SK-N-SH treated with all-trans-retinoic acid at 6 μM for 48 hours (cell line): ENCODE measurements at regions not wholly inside any gene's neighbourhood (a gene's known extent, or its start where the extent isn't known, plus 50 kb on each side); places are given as distances from the start of the nearest gene placed in this dataset.

ENCODE experiments used
- ARNTL ChIP-seq: fragments of 450-650 bp; formaldehyde crosslinking; IDR thresholded peaks from 2 replicates; pipeline ENCODE4 v1.5.0; 2020; ENCODE audit warnings: low read depth, mild to moderate bottlenecking, moderate library complexity, borderline replicate concordance
- OSR1 ChIP-seq: fragments of 250-450 bp; sonication (Bioruptor Pico); IDR thresholded peaks from 2 replicates; pipeline ENCODE4 v1.8.0; 2022; ENCODE audit warnings: moderate library complexity, mild to moderate bottlenecking, inconsistent platforms
- SNAI2 ChIP-seq: fragments of 250-450 bp; sonication (Bioruptor Pico); IDR thresholded peaks from 2 replicates; pipeline ENCODE4 v1.5.0; 2020; ENCODE audit warnings: mild to moderate bottlenecking, moderate library complexity
- TCF4 ChIP-seq: fragments of 250-450 bp; sonication (Bioruptor Pico); IDR thresholded peaks from 2 replicates; pipeline ENCODE4 v1.8.0; 2021; ENCODE audit warnings: mild to moderate bottlenecking, moderate library complexity, borderline replicate concordance
- ZC3H10 ChIP-seq: fragments of 250-450 bp; sonication (Bioruptor Pico); IDR thresholded peaks from 2 replicates; pipeline ENCODE4 v1.5.1; 2021; ENCODE audit warnings: mild to moderate bottlenecking, moderate library complexity
- ZNF8 ChIP-seq: fragments of 450-650 bp; formaldehyde crosslinking; IDR thresholded peaks from 2 replicates; pipeline ENCODE4 v1.5.0; 2020; ENCODE audit warnings: mild to moderate bottlenecking, moderate library complexity

GRCh38 chr16:72639494-72639893 lies 408.4 kb downstream of the ZFHX3 start:
- TF ChIP-seq ARNTL (no peak), OSR1 (CRISPR knock-in tag) (no peak), ZNF8 (no peak), TCF4 (CRISPR knock-in tag) (no peak), SNAI2 (no peak), ZC3H10 (CRISPR knock-in tag) (no peak)
